ENCODE measurements at regions not wholly inside any gene's neighbourhood (a gene's known extent, or its start where the extent isn't known, plus 50 kb on each side); places are given as distances from the start of the nearest gene placed in this dataset.

DNA sequence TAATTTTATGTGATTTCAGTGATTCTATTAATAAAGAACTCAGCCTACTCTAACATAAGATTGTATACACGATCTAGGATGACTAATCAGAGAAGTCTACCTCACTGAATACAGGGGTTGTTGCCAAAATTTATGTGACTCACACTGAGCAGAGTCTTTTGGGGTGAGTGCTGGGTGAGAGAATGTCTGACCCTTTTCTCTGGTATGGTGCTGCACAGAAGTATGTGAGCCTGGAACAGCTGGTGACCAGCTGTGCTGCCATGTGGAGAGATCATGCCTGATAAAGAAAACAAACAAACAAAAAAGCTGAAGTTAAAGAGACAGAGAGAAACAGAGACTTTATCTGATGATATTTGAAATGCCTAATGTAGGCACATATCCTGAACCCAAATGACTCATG, 618.1 kb upstream of the GRIA3 start:
- no peaks in the 10 kb centered on the region for H3K4me1 ChIP-seq (ENCODE audit: control insufficient read depth in 2 of 2, insufficient read depth in 2 of 2, low read length in 2 of 2)
- ATAC-seq (ENCODE audit: low read depth): no peak

GRCh38 chrX:122566401-122566800, 617.7 kb upstream of the GRIA3 start:
- Mint-ChIP-seq H3K4me1 (no peaks in the 10 kb centered on the region), H3K9me3 (ENCODE audit: insufficient read depth) (peaks cover 2% of the 10 kb centered on the region), H3K4me3 (no peak overlapping the region), H3K27me3 (no peaks in the 10 kb centered on the region), H3K27ac (no peak overlapping the region)
- ChIA-PET POLR2A (no interaction called here), CTCF (no interaction called here)
- Histone ChIP-seq H3K4me3 (ENCODE audit: control extremely low read depth in 1 of 5, extremely low read depth in 1 of 5, insufficient read depth in 1 of 5, low read depth in 2 of 5, low read length in 4 of 5) (no peak overlapping the region), H3K27ac (ENCODE audit: low read length in 2 of 2) (no peak overlapping the region), H3K27me3 (replicated peaks in 1 of 4; ENCODE audit: control extremely low read depth in 1 of 4, control insufficient read depth in 3 of 4, insufficient read depth in 4 of 4, low read length in 3 of 4) (no peaks in the 10 kb centered on the region), H3K9ac (ENCODE audit: low read length) (no peak overlapping the region), H3K4me2 (replicated peaks; ENCODE audit: low read depth, low read length, poor library complexity, severe bottlenecking) (no peak overlapping the region), H4K20me1 (ENCODE audit: control insufficient read depth, insufficient read depth, low read length, poor library complexity, severe bottlenecking) (no peaks in the 10 kb centered on the region), H3K79me2 (ENCODE audit: control insufficient read depth, insufficient read depth, low read length) (no peaks in the 10 kb centered on the region), H2AFZ (ENCODE audit: insufficient read depth, low read depth, low read length, poor library complexity, severe bottlenecking) (no peak overlapping the region), H3K36me3 (replicated peaks in 1 of 2; ENCODE audit: control extremely low read depth in 1 of 2, control insufficient read depth in 1 of 2, extremely low read depth in 1 of 2, insufficient read depth in 2 of 2, low read length in 1 of 2) (no peaks in the 10 kb centered on the region), H3K9me3 (ENCODE audit: control extremely low read depth in 1 of 3, control insufficient read depth in 2 of 3, insufficient read depth in 1 of 3, low read length in 2 of 3) (no peaks in the 10 kb centered on the region), H3K4me1 (ENCODE audit: control insufficient read depth in 2 of 2, insufficient read depth in 2 of 2, low read length in 2 of 2) (no peaks in the 10 kb centered on the region)
- DNase-seq (no peak), ATAC-seq (ENCODE audit: low read depth) (no peak)
- intact Hi-C loops (cut with micrococcal nuclease): no loop called here
- TF ChIP-seq CTCF (IDR thresholded peaks at IDR 0.05) (no peak), EZH2 (IDR thresholded peaks at IDR 0.05; ENCODE audit: borderline replicate concordance, insufficient read depth, low read depth, low read length, poor library complexity, severe bottlenecking) (no peak)

More for the DNA sequence above, 618.1 kb upstream of the GRIA3 start:
- Histone ChIP-seq H4K20me1 (ENCODE audit: control insufficient read depth, insufficient read depth, low read length, poor library complexity, severe bottlenecking) (no peaks in the 10 kb centered on the region), H3K4me3 (ENCODE audit: control extremely low read depth in 1 of 5, extremely low read depth in 1 of 5, insufficient read depth in 1 of 5, low read depth in 2 of 5, low read length in 4 of 5) (no peak overlapping the region), H3K36me3 (replicated peaks in 1 of 2; ENCODE audit: control extremely low read depth in 1 of 2, control insufficient read depth in 1 of 2, extremely low read depth in 1 of 2, insufficient read depth in 2 of 2, low read length in 1 of 2) (no peaks in the 10 kb centered on the region), H3K9ac (ENCODE audit: low read length) (no peak overlapping the region), H3K79me2 (ENCODE audit: control insufficient read depth, insufficient read depth, low read length) (no peaks in the 10 kb centered on the region), H3K27me3 (replicated peaks in 1 of 4; ENCODE audit: control extremely low read depth in 1 of 4, control insufficient read depth in 3 of 4, insufficient read depth in 4 of 4, low read length in 3 of 4) (no peaks in the 10 kb centered on the region), H2AFZ (ENCODE audit: insufficient read depth, low read depth, low read length, poor library complexity, severe bottlenecking) (no peak overlapping the region), H3K27ac (ENCODE audit: low read length in 2 of 2) (no peak overlapping the region), H3K9me3 (ENCODE audit: control extremely low read depth in 1 of 3, control insufficient read depth in 2 of 3, insufficient read depth in 1 of 3, low read length in 2 of 3) (no peaks in the 10 kb centered on the region), H3K4me2 (replicated peaks; ENCODE audit: low read depth, low read length, poor library complexity, severe bottlenecking) (no peak overlapping the region)
- no CpG with 5 or more reads among the region's 1 CpG for WGBS (ENCODE audit: insufficient coverage)
- ChIA-PET POLR2A (no interaction called here), CTCF (no interaction called here)
- intact Hi-C loops (cut with micrococcal nuclease): no loop called here
- Mint-ChIP-seq H3K4me3 (no peak overlapping the region), H3K9me3 (ENCODE audit: insufficient read depth) (peaks cover 2% of the 10 kb centered on the region), H3K27me3 (no peaks in the 10 kb centered on the region), H3K27ac (no peak overlapping the region), H3K4me1 (no peaks in the 10 kb centered on the region)
- no peak for TF ChIP-seq EZH2 (IDR thresholded peaks at IDR 0.05; ENCODE audit: borderline replicate concordance, insufficient read depth, low read depth, low read length, poor library complexity, severe bottlenecking)
- TF ChIP-seq CTCF (IDR thresholded peaks at IDR 0.05): no peak
- no peak for DNase-seq

Data from B cell (primary cell).